ENCODE measurements at regions not wholly inside any gene's neighbourhood (a gene's known extent, or its start where the extent isn't known, plus 50 kb on each side); places are given as distances from the start of the nearest gene placed in this dataset.

- Histone ChIP-seq H3K27ac (no peak overlapping the region), H3K4me3 (no peak overlapping the region)
- no peak for DNase-seq (ENCODE audit: low spot score)
- no peak for TF ChIP-seq CTCF (IDR thresholded peaks at IDR 0.05)
These were observed 107.3 kb downstream of the ZNF608 start for GRCh38 chr5:124639095-124639665.

- H3K4me3 ChIP-seq: no peak overlapping the region
- no peak for TF ChIP-seq CTCF (IDR thresholded peaks at IDR 0.05)
- no peak overlapping the region for H3K27ac ChIP-seq
- DNase-seq (ENCODE audit: low spot score): no peak
These were observed 109.4 kb downstream of the ZNF608 start for GRCh38 chr5:124637011-124637410.

GRCh38 chr5:124634741-124635323 lies 111.6 kb downstream of the ZNF608 start:
- Histone ChIP-seq H3K4me3 (no peak overlapping the region), H3K27ac (no peak overlapping the region)
- DNase-seq (ENCODE audit: low spot score): no peak
- no peak for TF ChIP-seq CTCF (IDR thresholded peaks at IDR 0.05)

- TF ChIP-seq CTCF (IDR thresholded peaks at IDR 0.05): no peak
- no peak for DNase-seq (ENCODE audit: low spot score)
- no peak overlapping the region for H3K4me3 ChIP-seq
- H3K27ac ChIP-seq: no peak overlapping the region
These were observed 112.2 kb downstream of the ZNF608 start for GRCh38 chr5:124634228-124634739.

GRCh38 chr5:124633209-124633608 lies 113.2 kb downstream of the ZNF608 start:
- no peak for TF ChIP-seq CTCF (IDR thresholded peaks at IDR 0.05)
- no peak overlapping the region for H3K4me3 ChIP-seq
- no peak overlapping the region for H3K27ac ChIP-seq
- no peak for DNase-seq (ENCODE audit: low spot score)

- Histone ChIP-seq H3K4me3 (no peak overlapping the region), H3K27ac (no peak overlapping the region)
- TF ChIP-seq CTCF (IDR thresholded peaks at IDR 0.05): no peak
- DNase-seq (ENCODE audit: low spot score): no peak
These were observed 114.4 kb downstream of the ZNF608 start for GRCh38 chr5:124631874-124632550.
